HepG2 (cell line): ENCODE measurements at regions not wholly inside any gene's neighbourhood (a gene's known extent, or its start where the extent isn't known, plus 50 kb on each side); places are given as distances from the start of the nearest gene placed in this dataset.

Experiments
- AKNA ChIP-seq: sonication (generic); formaldehyde crosslinking; IDR thresholded peaks from 2 replicates; pipeline ENCODE4 v1.4.0; 2020; ENCODE audit warnings: missing genetic modification reagents, borderline replicate concordance
- ARNTL ChIP-seq: sonication (generic); formaldehyde crosslinking; IDR thresholded peaks from 2 replicates; pipeline ENCODE4 v1.4.0; 2020; ENCODE audit warnings: mild to moderate bottlenecking, missing genetic modification reagents
- BRCA1 ChIP-seq: sonication (generic); formaldehyde crosslinking; IDR thresholded peaks from 2 replicates; pipeline ENCODE4 v1.4.0; 2020; ENCODE audit warnings: missing genetic modification reagents
- EP300 ChIP-seq, 3 experiments: sonication (generic) in 1 of 3; formaldehyde crosslinking in 1 of 3; IDR thresholded peaks; 2 replicates each; pipeline versions ENCODE4 v1.5.1 to v1.6.1; 2011 to 2020; ENCODE audit warnings: low read depth in 2 of 3, low read length in 2 of 3, borderline replicate concordance in 1 of 3, improper control_type of control experiment in 1 of 3, mild to moderate bottlenecking in 1 of 3, missing genetic modification reagents in 1 of 3, moderate library complexity in 1 of 3
- FIP1L1 ChIP-seq: fragments of 200-400 bp; formaldehyde crosslinking; IDR thresholded peaks from 2 replicates; pipeline ENCODE4 v1.6.1; 2018; ENCODE audit warnings: low read depth, mild to moderate bottlenecking, low read length, moderate library complexity, borderline replicate concordance; ENCODE audit not compliant: insufficient read depth
- KLF13 ChIP-seq: sonication (generic); formaldehyde crosslinking; IDR thresholded peaks from 2 replicates; pipeline ENCODE4 v1.4.0; 2020; ENCODE audit warnings: mild to moderate bottlenecking, missing genetic modification reagents
- MNT ChIP-seq: fragments of 450-650 bp; IDR thresholded peaks from 2 replicates; pipeline ENCODE4 v1.6.1; 2016
- SMARCC2 ChIP-seq: fragments of 450-650 bp; IDR thresholded peaks from 2 replicates; pipeline ENCODE4 v1.6.1; 2017; ENCODE audit warnings: antibody characterized with exemption, mild to moderate bottlenecking
- SRSF9 ChIP-seq: fragments of 200-400 bp; formaldehyde crosslinking; IDR thresholded peaks from 2 replicates; pipeline ENCODE4 v1.6.1; 2018; ENCODE audit warnings: borderline replicate concordance, mild to moderate bottlenecking, low read depth, low read length; ENCODE audit not compliant: insufficient read depth, poor library complexity, severe bottlenecking
- TIGD3 ChIP-seq: sonication (generic); formaldehyde crosslinking; IDR thresholded peaks from 2 replicates; pipeline ENCODE4 v1.5.1; 2020; ENCODE audit warnings: mild to moderate bottlenecking, missing genetic modification reagents, borderline replicate concordance
- ZFY ChIP-seq: sonication (generic); formaldehyde crosslinking; IDR thresholded peaks from 2 replicates; pipeline ENCODE4 v1.4.0; 2020; ENCODE audit warnings: missing genetic modification reagents
- ZMAT5 ChIP-seq: sonication (generic); formaldehyde crosslinking; IDR thresholded peaks from 2 replicates; pipeline ENCODE4 v1.5.0; 2020; ENCODE audit warnings: mild to moderate bottlenecking, low read depth, missing genetic modification reagents, borderline replicate concordance
- ZNF121 ChIP-seq: sonication (generic); formaldehyde crosslinking; IDR thresholded peaks from 2 replicates; pipeline ENCODE4 v1.5.0; 2020; ENCODE audit warnings: mild to moderate bottlenecking, missing genetic modification reagents
- ZNF124 ChIP-seq: sonication (generic); formaldehyde crosslinking; IDR thresholded peaks from 2 replicates; pipeline ENCODE4 v1.4.0; 2020; ENCODE audit warnings: missing genetic modification reagents
- ZNF687 ChIP-seq: sonication (generic); formaldehyde crosslinking; IDR thresholded peaks from 2 replicates; pipeline ENCODE4 v1.5.1; 2020; ENCODE audit warnings: mild to moderate bottlenecking, missing genetic modification reagents, moderate library complexity
- ZNF883 ChIP-seq: sonication (generic); formaldehyde crosslinking; IDR thresholded peaks from 2 replicates; pipeline ENCODE4 v1.5.1; 2020; ENCODE audit warnings: mild to moderate bottlenecking, missing genetic modification reagents; ENCODE audit errors: not compliant biosample characterization

GRCh38 chr7:138245682-138246081 lies 169.4 kb downstream of the AKR1D1 start (continued):
- TF ChIP-seq ZNF124 = peak; percentile 94
- no peak for TF ChIP-seq TIGD3
- TF ChIP-seq ZNF883 (CRISPR knock-in tag) = no peak
- no peak for TF ChIP-seq MNT
- peak; percentile 33; the same call in 1 of the 2 replicates for TF ChIP-seq SMARCC2
- no peak for TF ChIP-seq AKNA
- peak; percentile 84 to 96; a peak in 3 of 4 replicates for TF ChIP-seq EP300 (IDR thresholded peaks at IDR 0.05; ENCODE audit: low read depth in 2 of 2, low read length in 2 of 2)
- TF ChIP-seq EP300 (CRISPR knock-in tag; IDR thresholded peaks at IDR 0.05; ENCODE audit: borderline replicate concordance) = peak; percentile 83; the same call in 1 of the 2 replicates
- TF ChIP-seq ZNF687 (CRISPR knock-in tag) = no peak
- TF ChIP-seq BRCA1 (CRISPR knock-in tag) = no peak
- TF ChIP-seq ZMAT5 (CRISPR knock-in tag) = no peak
- no peak for TF ChIP-seq FIP1L1
- no peak for TF ChIP-seq KLF13
- 0 out of 2 replicates have a peak, but pooled peaks have one; percentile 61 for TF ChIP-seq ARNTL
- no peak; the same call in 1 of the 2 replicates for TF ChIP-seq ZNF121 (CRISPR knock-in tag)
- TF ChIP-seq ZFY (CRISPR knock-in tag) = peak; percentile 53; the same call in 1 of the 2 replicates
- TF ChIP-seq SRSF9 = no peak
